Eye (tissue), 1 donor: ENCODE measurements at regions not wholly inside any gene's neighbourhood (a gene's known extent, or its start where the extent isn't known, plus 50 kb on each side); places are given as distances from the start of the nearest gene placed in this dataset.
"Not testable (repeated sequence)": the region's sequence is repeated elsewhere in the genome, so short reads cannot be mapped to it uniquely, and the experiment has no call there.

Experiments
- DNase-seq: peaks from one replicate; pipeline ENCODE4 v3.0.0-alpha.2; 2015

DNA sequence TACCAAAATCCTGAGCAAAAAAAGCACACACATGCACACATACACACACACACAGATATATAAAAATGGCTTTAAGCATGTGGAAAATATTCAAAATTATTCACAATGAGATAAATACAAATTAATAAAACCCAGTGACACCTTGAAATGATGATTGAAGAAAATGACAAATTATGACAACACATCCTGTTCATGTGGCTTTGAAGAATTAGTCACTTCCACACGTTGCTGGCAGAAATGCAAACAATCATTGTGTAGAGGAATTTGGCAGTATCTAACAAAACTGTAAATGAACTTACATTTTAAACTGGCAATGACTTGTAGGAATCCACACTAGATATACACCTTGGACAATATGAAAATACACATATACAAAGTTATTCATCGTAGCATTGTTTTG lies 95.8 kb upstream of the RGPD4 start:
- DNase-seq, result no peak

DNA sequence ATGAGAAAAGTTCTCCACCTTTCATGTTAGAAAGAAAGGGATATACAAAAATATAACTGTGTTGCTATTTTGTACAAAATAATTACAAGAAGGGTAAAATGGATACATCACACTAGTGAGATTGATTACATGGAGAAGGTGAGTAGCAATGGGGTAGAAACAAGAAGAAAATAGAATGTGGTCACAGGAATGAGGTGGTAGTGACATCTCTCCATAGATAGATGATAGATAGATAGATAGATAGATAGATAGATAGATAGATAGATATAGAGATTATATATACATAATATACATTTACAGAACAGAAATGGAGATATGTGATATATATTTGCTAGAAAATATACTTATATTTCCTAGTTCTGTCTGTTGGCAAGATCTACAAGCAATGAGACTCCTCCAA lies 95.3 kb upstream of the RGPD4 start:
- no peak for DNase-seq

DNA sequence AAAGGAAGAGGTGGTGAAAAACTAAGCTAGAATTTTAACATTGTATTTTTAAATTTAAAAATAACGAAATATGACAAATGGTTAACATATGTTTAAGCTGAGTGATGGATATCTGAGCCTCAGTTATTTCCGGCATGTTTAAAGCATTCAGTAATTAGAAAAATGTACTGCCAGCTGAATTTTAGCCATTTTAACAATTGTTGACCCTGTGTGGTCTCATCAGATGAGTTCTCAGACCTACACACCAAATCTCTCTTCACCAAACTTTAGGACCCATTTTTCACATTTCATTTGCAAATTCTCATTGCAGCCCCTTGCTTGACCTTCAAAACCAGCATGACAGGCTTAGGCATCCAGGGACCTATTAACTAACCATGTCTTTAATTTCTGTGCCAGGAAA lies 91.5 kb upstream of the RGPD4 start:
- peak; percentile 8 for DNase-seq

GRCh38 chr2:107737756-107738155 lies 88.9 kb upstream of the RGPD4 start:
- peak; percentile 6 for DNase-seq

GRCh38 chr2:107738266-107738665 lies 88.4 kb upstream of the RGPD4 start:
- no peak for DNase-seq

- DNase-seq, result no peak
Measured at GRCh38 chr2:107740300-107740699, 86.4 kb upstream of the RGPD4 start.

GRCh38 chr2:107742460-107743027 lies 84.1 kb upstream of the RGPD4 start:
- no peak for DNase-seq

- DNase-seq, result no peak
Measured at GRCh38 chr2:107743274-107743673, 83.4 kb upstream of the RGPD4 start.

DNA sequence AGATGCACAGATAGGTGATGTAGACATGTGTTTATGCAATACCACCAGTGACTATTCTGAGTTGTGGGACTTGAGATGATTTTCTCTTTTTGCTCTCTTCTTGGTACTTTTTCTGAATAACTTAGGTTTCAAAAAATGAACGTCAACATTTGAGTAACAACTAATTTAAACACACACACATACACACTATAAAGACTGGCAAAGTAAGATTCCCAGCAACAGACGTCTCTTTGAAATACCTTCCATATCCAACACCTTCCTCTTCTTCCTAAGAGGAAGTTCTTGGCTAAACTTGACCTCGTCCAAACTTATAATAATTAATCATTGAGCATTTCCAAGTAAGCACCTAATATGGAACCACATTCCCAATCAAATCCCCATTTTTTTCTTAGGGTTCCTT lies 81.6 kb upstream of the RGPD4 start:
- DNase-seq, result no peak

DNA sequence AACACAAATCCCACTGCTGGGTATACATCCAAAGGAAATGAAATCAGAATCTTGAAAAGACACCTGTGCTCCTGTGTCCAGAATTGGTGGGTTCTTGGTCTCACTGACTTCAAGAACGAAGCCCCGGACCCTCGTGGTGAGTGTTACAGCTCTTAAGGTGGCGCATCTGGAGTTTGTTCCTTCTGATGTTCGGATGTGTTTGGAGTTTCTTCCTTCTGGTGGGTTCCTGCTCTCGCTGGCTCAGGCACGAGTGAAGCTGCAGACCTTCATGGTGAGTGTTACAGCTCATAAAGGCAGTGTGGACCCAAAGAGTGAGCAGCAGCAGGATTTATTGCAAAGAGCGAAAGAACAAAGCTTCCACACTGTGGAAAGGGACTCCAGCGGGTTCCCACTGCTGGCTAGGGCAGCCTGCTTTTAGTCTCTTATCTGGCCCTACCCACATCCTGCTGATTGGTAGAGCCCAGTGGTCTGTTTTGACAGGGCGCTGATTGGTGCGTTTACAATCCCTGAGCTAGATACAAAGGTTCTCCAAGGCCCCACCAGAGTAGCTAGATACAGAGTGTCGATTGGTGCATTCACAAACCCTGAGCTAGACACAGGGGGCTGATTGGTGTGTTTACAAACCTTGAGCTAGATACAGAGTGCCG lies 80.0 kb upstream of the RGPD4 start:
- DNase-seq, result not testable (repeated sequence)

DNA sequence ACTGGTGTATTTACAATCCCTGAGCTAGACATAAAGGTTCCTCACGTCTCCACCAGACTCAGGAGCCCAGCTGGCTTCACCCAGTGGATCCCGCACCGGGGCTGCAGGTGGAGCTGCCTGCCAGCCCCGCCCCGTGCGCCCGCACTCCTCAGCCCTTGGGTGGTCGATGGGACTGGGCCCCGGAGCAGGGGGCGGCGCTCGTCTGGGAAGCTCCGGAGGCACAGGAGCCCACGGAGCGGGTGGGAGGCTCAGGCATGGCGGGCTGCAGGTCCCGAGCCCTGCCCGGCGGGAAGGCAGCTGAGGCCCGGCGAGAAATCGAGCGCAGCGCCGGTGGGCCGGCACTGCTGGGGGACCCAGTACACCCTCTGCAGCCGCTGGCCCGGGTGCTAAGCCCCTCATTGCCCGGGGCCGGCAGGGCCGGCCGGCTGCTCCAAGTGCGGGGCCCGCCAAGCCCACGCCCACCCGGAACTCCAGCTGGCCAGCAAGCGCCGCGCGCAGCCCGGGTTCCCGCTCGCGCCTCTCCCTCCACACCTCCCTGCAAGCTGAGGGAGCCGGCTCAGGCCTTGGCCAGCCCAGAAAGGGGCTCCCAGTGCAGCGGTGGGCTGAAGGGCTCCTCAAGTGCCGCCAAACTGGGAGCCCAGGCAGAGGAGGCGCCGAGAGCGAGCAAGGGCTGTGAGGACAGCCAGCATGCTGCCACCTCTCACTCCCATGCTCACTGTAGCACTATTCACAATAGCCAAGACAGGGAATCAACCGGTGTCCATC lies 79.3 kb upstream of the RGPD4 start:
- not testable (repeated sequence) for DNase-seq

- DNase-seq, result no peak
Measured at GRCh38 chr2:107747964-107748583, 78.6 kb upstream of the RGPD4 start.

DNA sequence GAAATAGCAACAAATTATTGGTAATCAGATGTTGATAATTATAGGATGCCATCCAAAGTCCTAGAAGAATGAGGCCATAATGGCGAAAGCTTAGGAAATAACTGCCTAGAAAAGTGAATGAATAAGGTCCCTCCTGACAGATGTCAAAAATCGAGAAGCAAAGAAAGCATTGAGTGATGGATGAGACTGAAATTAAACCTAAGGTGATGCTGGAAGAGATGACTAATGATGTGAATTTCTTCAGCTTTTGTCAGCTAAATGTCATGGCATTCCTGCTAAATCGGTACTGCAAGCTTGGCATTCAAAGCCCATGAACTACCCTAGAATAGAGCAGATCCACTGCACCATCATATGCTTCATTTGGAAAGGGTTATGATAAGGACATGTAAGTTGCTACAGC lies 74.8 kb upstream of the RGPD4 start:
- no peak for DNase-seq

- not testable (repeated sequence) for DNase-seq
Measured at GRCh38 chr2:107753806-107754205, 72.9 kb upstream of the RGPD4 start.

GRCh38 chr2:107757223-107757622 lies 69.5 kb upstream of the RGPD4 start:
- no peak for DNase-seq

GRCh38 chr2:107760620-107761364 lies 65.9 kb upstream of the RGPD4 start:
- DNase-seq, result no peak

DNA sequence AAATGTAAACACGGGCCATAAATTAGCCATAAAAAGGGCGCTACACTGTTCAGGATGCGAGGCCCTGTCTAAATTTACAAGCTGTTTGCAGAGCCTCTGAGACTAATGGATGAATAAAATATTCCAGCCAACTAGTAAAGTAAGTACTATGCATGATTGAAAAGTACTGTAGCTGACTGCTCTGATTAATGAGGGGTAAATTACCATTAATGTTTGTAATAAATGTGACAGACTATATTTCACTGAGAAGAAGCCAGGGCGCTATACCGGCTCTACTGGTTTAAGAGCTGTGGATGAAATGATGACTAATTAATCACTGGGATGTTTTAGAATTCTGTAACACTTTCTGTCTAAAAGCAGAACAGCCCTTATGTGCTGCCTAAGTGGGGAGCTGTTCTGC lies 54.3 kb upstream of the RGPD4 start:
- no peak for DNase-seq

GRCh38 chr2:107775211-107775610 lies 51.5 kb upstream of the RGPD4 start:
- DNase-seq, result no peak

DNA sequence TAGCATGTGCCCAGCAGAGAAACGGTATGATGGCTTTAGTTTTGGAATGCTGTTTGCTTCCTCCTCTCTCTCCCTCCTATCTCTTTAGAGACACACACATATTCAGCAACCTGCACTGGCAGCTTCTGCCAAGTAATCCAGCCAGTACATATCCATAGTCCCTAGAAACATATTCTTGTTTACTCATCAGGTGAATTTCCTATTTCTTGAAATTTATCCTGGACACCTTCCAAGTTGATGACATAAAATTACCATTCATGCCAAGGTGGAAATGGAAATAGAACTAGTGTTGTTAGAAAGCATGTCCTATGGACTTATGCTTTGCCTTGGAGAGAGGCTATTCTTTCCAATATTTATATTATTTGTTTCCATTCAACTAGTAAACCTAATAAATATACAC lies 50.9 kb upstream of the RGPD4 start:
- DNase-seq, result no peak

- DNase-seq, result no peak
Measured at GRCh38 chr2:107776362-107776761, 50.3 kb upstream of the RGPD4 start.
